H1 (cell line): ENCODE measurements at regions not wholly inside any gene's neighbourhood (a gene's known extent, or its start where the extent isn't known, plus 50 kb on each side); places are given as distances from the start of the nearest gene placed in this dataset.

Experiments used
- KDM1A ChIP-seq: fragments of 200-600, 300-600 bp; sonication (generic); IDR thresholded peaks from 2 replicates; pipeline ENCODE4 v1.7.1; 2016; ENCODE audit warnings: mild to moderate bottlenecking, low read length, borderline replicate concordance
- NANOG ChIP-seq: IDR thresholded peaks from 2 replicates; pipeline ENCODE4 v1.6.1; 2011; ENCODE audit warnings: low read length, low read depth, mild to moderate bottlenecking, inconsistent platforms; ENCODE audit not compliant: insufficient read depth, poor library complexity, severe bottlenecking
- POLR2A ChIP-seq, 2 experiments: IDR thresholded peaks; 1 replicate in 1 of 2; 2 replicates in 1 of 2; pipeline ENCODE4 v1.6.1; 2011; ENCODE audit warnings: low read depth in 2 of 2, low read length in 2 of 2, mild to moderate bottlenecking in 2 of 2; ENCODE audit errors: control extremely low read depth in 1 of 2
- RNF2 ChIP-seq: fragments of 200-900, 300-1000 bp; sonication (generic); IDR thresholded peaks from 2 replicates; pipeline ENCODE4 v1.7.1; 2016; ENCODE audit warnings: borderline replicate concordance, low read depth, mild to moderate bottlenecking, antibody characterized with exemption, low read length; ENCODE audit not compliant: poor library complexity, severe bottlenecking; ENCODE audit errors: missing control alignments
- RXRA ChIP-seq: IDR thresholded peaks from 2 replicates; pipeline ENCODE4 v1.6.1; 2011; ENCODE audit warnings: low read depth, mild to moderate bottlenecking, low read length, moderate library complexity; ENCODE audit not compliant: insufficient read depth
- SIN3A ChIP-seq, 2 experiments: IDR thresholded peaks in 1 of 2; conservative IDR thresholded peaks in 1 of 2; 2 replicates each; pipeline ENCODE4 v1.6.1; 2011 to 2012; ENCODE audit warnings: low read length in 2 of 2, improper control_type of control experiment in 1 of 2, low read depth in 1 of 2, mild to moderate bottlenecking in 1 of 2
- SIRT6 ChIP-seq: IDR thresholded peaks from one replicate; pipeline ENCODE4 v1.7.1; 2012; ENCODE audit warnings: low read length, inconsistent platforms
- SP1 ChIP-seq: IDR thresholded peaks from 2 replicates; pipeline ENCODE4 v1.6.1; 2011; ENCODE audit warnings: low read depth, low read length

DNA sequence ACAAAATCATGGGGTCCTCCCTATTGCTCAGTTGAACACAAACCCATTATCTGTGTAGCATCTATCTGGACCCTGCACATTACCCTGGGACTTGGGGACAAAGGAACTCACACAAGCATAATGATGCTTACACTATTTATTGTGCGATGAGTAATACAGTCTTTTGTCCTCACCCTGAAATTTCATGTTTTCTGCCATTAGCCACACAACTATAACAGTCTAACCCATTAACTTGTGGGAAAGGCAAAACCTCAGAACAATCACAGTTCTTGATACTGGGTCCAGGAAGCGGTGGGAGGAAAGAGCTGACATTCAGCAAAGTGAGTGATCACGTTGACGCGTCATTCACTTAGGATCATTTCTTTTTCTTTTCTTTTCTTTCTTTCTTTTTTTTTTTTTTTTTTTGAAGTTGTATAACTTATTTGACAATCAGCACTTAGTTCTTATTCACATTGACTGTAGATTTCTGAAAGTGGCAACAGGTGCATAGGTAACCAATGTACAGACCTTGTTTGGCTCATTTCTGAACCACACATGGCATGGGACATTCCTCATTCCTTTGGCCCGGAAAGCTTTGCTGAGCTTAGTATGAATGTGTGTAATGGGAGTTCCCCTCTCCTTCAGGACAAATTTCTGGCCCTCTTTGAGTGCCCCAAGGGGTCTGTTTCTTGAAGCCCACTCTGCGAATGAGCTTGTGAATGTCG lies 94.8 kb upstream of the CNKSR3 start (continued):
- TF ChIP-seq RNF2 (no peak), RXRA (no peak), SIRT6 (no peak), SIN3A (conservative IDR thresholded peaks at IDR 0.05 in 1 of 2, IDR thresholded peaks at IDR 0.05 in 1 of 2; ENCODE audit: low read depth in 1 of 2, low read length in 2 of 2) (no peak), SP1 (no peak), KDM1A (no peak), NANOG (no peak), POLR2A (IDR thresholded peaks at IDR 0.05; ENCODE audit: control extremely low read depth in 1 of 2, low read depth in 2 of 2, low read length in 2 of 2) (no peak)
